ENCODE measurements at regions not wholly inside any gene's neighbourhood (a gene's known extent, or its start where the extent isn't known, plus 50 kb on each side); places are given as distances from the start of the nearest gene placed in this dataset.

GRCh38 chr11:109193880-109194279 is 228.1 kb upstream of the C11orf87 start:
- Histone ChIP-seq H3K36me3 (no peaks in the 10 kb centered on the region), H3K4me1 (no peaks in the 10 kb centered on the region), H3K27me3 (no peaks in the 10 kb centered on the region), H3K4me3 (ENCODE audit: low read depth, low read length) (no peak overlapping the region), H3K9me3 (no peaks in the 10 kb centered on the region)
- no peak for TF ChIP-seq CTCF (IDR thresholded peaks at IDR 0.05; ENCODE audit: low read depth, low read length)
- no peak for DNase-seq

- H3K27me3 ChIP-seq, result no peaks in the 10 kb centered on the region
- H3K36me3 ChIP-seq, result no peaks in the 10 kb centered on the region
- DNase-seq, result no peak
- H3K9me3 ChIP-seq, result no peaks in the 10 kb centered on the region
- H3K4me1 ChIP-seq, result no peaks in the 10 kb centered on the region
- TF ChIP-seq CTCF (IDR thresholded peaks at IDR 0.05; ENCODE audit: low read depth, low read length), result no peak
- H3K4me3 ChIP-seq (ENCODE audit: low read depth, low read length), result no peak overlapping the region
These were observed 226.0 kb upstream of the C11orf87 start for GRCh38 chr11:109196016-109196415.

GRCh38 chr11:109197656-109198055 is 224.3 kb upstream of the C11orf87 start:
- no peak for TF ChIP-seq CTCF (IDR thresholded peaks at IDR 0.05; ENCODE audit: low read depth, low read length)
- no peaks in the 10 kb centered on the region for H3K36me3 ChIP-seq

GRCh38 chr11:109203176-109203575 is 218.8 kb upstream of the C11orf87 start:
- no peaks in the 10 kb centered on the region for H3K27me3 ChIP-seq
- H3K4me3 ChIP-seq (ENCODE audit: low read depth, low read length), result no peak overlapping the region
- no peaks in the 10 kb centered on the region for H3K4me1 ChIP-seq
- no peaks in the 10 kb centered on the region for H3K9me3 ChIP-seq
- TF ChIP-seq CTCF (IDR thresholded peaks at IDR 0.05; ENCODE audit: low read depth, low read length), result no peak
- DNase-seq, result no peak
- H3K36me3 ChIP-seq, result no peaks in the 10 kb centered on the region

More at GRCh38 chr11:109197656-109198055, 224.3 kb upstream of the C11orf87 start:
- no peaks in the 10 kb centered on the region for H3K9me3 ChIP-seq
- H3K4me1 ChIP-seq, result no peaks in the 10 kb centered on the region
- H3K27me3 ChIP-seq, result no peaks in the 10 kb centered on the region
- no peak overlapping the region for H3K4me3 ChIP-seq (ENCODE audit: low read depth, low read length)
- DNase-seq, result no peak

GRCh38 chr11:109205312-109205711 is 216.7 kb upstream of the C11orf87 start:
- no peaks in the 10 kb centered on the region for H3K9me3 ChIP-seq
- H3K36me3 ChIP-seq, result no peaks in the 10 kb centered on the region
- no peaks in the 10 kb centered on the region for H3K27me3 ChIP-seq
- no peak for DNase-seq
- H3K4me3 ChIP-seq (ENCODE audit: low read depth, low read length), result no peak overlapping the region
- no peaks in the 10 kb centered on the region for H3K4me1 ChIP-seq
- no peak for TF ChIP-seq CTCF (IDR thresholded peaks at IDR 0.05; ENCODE audit: low read depth, low read length)

GRCh38 chr11:109208121-109208520 is 213.9 kb upstream of the C11orf87 start:
- no peaks in the 10 kb centered on the region for H3K27me3 ChIP-seq
- H3K36me3 ChIP-seq, result no peaks in the 10 kb centered on the region
- no peak overlapping the region for H3K4me3 ChIP-seq (ENCODE audit: low read depth, low read length)
- no peaks in the 10 kb centered on the region for H3K4me1 ChIP-seq
- H3K9me3 ChIP-seq, result no peaks in the 10 kb centered on the region
- DNase-seq, result no peak
- TF ChIP-seq CTCF (IDR thresholded peaks at IDR 0.05; ENCODE audit: low read depth, low read length), result no peak

Measured in BE2C (cell line).